HL-60 (cell line): ENCODE measurements at regions not wholly inside any gene's neighbourhood (a gene's known extent, or its start where the extent isn't known, plus 50 kb on each side); places are given as distances from the start of the nearest gene placed in this dataset.

Source experiments
- CTCF ChIP-seq: IDR thresholded peaks from one replicate; pipeline ENCODE4 v1.5.1; 2011; ENCODE audit warnings: low read length, control low read depth, inconsistent platforms; ENCODE audit not compliant: insufficient read depth
- POLR2AphosphoS5 ChIP-seq: IDR thresholded peaks from 2 replicates; pipeline ENCODE4 v1.6.1; 2012; ENCODE audit warnings: low read depth
- SPI1 ChIP-seq: IDR thresholded peaks from 2 replicates; pipeline ENCODE4 v1.6.1; 2012; ENCODE audit warnings: low read depth, mild to moderate bottlenecking, borderline replicate concordance

- no peak for TF ChIP-seq CTCF
- no peak for TF ChIP-seq POLR2AphosphoS5
- no peak for TF ChIP-seq SPI1
Observed at GRCh38 chr2:201959198-201959597, 74.5 kb upstream of the FZD7 start.
